ENCODE measurements at regions not wholly inside any gene's neighbourhood (a gene's known extent, or its start where the extent isn't known, plus 50 kb on each side); places are given as distances from the start of the nearest gene placed in this dataset.

GRCh38 chr2:234796045-234796591 is 155.7 kb upstream of the SH3BP4 start:
- BruUV-seq (replicated peaks), result no TSS peak
- no peak for DNase-seq
- Mint-ChIP-seq H3K4me3 (ENCODE audit: unreplicated experiment) (no peak overlapping the region), H3K4me1 (ENCODE audit: low read depth, unreplicated experiment) (peaks cover 7% of the 10 kb centered on the region), H3K27me3 (ENCODE audit: insufficient read depth, unreplicated experiment) (no peaks in the 10 kb centered on the region), H3K36me3 (ENCODE audit: insufficient read depth, unreplicated experiment) (no peaks in the 10 kb centered on the region), H3K9me3 (ENCODE audit: unreplicated experiment) (no peaks in the 10 kb centered on the region), H3K27ac (ENCODE audit: unreplicated experiment) (no peak overlapping the region)
- intact Hi-C loops (cut with micrococcal nuclease; ENCODE audit: unreplicated experiment), result no loop called here
- Histone ChIP-seq H3K9me3 (no peaks in the 10 kb centered on the region), H3K4me1 (no peaks in the 10 kb centered on the region), H3K27me3 (replicated peaks; ENCODE audit: control insufficient read depth, insufficient read depth, low read length) (no peaks in the 10 kb centered on the region), H3K4me3 (ENCODE audit: low read depth, low read length) (no peak overlapping the region), H3K36me3 (ENCODE audit: control insufficient read depth, insufficient read depth, low read length) (no peaks in the 10 kb centered on the region)
- TF ChIP-seq, protein P1, sequence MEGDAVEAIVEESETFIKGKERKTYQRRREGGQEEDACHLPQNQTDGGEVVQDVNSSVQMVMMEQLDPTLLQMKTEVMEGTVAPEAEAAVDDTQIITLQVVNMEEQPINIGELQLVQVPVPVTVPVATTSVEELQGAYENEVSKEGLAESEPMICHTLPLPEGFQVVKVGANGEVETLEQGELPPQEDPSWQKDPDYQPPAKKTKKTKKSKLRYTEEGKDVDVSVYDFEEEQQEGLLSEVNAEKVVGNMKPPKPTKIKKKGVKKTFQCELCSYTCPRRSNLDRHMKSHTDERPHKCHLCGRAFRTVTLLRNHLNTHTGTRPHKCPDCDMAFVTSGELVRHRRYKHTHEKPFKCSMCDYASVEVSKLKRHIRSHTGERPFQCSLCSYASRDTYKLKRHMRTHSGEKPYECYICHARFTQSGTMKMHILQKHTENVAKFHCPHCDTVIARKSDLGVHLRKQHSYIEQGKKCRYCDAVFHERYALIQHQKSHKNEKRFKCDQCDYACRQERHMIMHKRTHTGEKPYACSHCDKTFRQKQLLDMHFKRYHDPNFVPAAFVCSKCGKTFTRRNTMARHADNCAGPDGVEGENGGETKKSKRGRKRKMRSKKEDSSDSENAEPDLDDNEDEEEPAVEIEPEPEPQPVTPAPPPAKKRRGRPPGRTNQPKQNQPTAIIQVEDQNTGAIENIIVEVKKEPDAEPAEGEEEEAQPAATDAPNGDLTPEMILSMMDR (IDR thresholded peaks at IDR 0.05; ENCODE audit: insufficient read depth in 1 of 2, low read depth in 1 of 2, low read length in 1 of 2, severe bottlenecking in 1 of 2, unreplicated experiment in 1 of 2), result no peak
- ChIA-PET POLR2A (no interaction called here), CTCF (no interaction called here)

GRCh38 chr2:234795272-234795920 is 156.4 kb upstream of the SH3BP4 start:
- Histone ChIP-seq H3K4me1 (no peaks in the 10 kb centered on the region), H3K4me3 (ENCODE audit: low read depth, low read length) (no peak overlapping the region), H3K36me3 (ENCODE audit: control insufficient read depth, insufficient read depth, low read length) (no peaks in the 10 kb centered on the region), H3K9me3 (no peaks in the 10 kb centered on the region), H3K27me3 (replicated peaks; ENCODE audit: control insufficient read depth, insufficient read depth, low read length) (no peaks in the 10 kb centered on the region)
- no peak overlapping the region for H3K4me3 Mint-ChIP-seq (ENCODE audit: unreplicated experiment)
- BruUV-seq (replicated peaks), result no TSS peak
- no peaks in the 10 kb centered on the region for H3K36me3 Mint-ChIP-seq (ENCODE audit: insufficient read depth, unreplicated experiment)
- H3K4me1 Mint-ChIP-seq (ENCODE audit: low read depth, unreplicated experiment), result peaks cover 7% of the 10 kb centered on the region
- H3K27ac Mint-ChIP-seq (ENCODE audit: unreplicated experiment), result no peak overlapping the region
- TF ChIP-seq, protein P1 (IDR thresholded peaks at IDR 0.05; ENCODE audit: insufficient read depth in 1 of 2, low read depth in 1 of 2, low read length in 1 of 2, severe bottlenecking in 1 of 2, unreplicated experiment in 1 of 2), result no peak
- ChIA-PET CTCF (no interaction called here), POLR2A (no interaction called here)
- intact Hi-C loops (cut with micrococcal nuclease; ENCODE audit: unreplicated experiment), result no loop called here
- H3K27me3 Mint-ChIP-seq (ENCODE audit: insufficient read depth, unreplicated experiment), result no peaks in the 10 kb centered on the region
- no peak for DNase-seq
- no peaks in the 10 kb centered on the region for H3K9me3 Mint-ChIP-seq (ENCODE audit: unreplicated experiment)

DNA sequence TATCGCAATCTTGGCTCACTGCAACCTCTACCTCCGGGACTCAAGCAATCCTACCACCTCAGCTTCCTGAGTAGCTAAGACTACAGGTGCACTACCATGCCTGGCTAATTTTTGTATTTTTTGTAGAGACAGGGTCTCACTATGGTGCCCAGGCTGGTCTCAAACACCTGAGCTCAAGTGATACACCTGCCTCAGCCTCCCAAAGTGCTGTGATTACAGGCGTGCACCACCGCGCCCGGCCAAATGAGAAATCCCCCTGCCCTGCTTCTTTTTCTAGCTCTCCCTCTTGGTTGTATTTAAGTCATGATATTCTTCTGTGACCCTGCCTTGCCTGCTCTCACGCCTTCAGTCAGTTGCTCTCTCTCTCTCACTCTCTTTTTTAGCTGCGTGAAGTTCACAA is 157.0 kb upstream of the SH3BP4 start:
- ChIA-PET CTCF (no interaction called here), POLR2A (no interaction called here)
- Mint-ChIP-seq H3K27me3 (ENCODE audit: insufficient read depth, unreplicated experiment) (no peaks in the 10 kb centered on the region), H3K9me3 (ENCODE audit: unreplicated experiment) (no peaks in the 10 kb centered on the region), H3K27ac (ENCODE audit: unreplicated experiment) (no peak overlapping the region), H3K4me3 (ENCODE audit: unreplicated experiment) (no peak overlapping the region), H3K36me3 (ENCODE audit: insufficient read depth, unreplicated experiment) (no peaks in the 10 kb centered on the region), H3K4me1 (ENCODE audit: low read depth, unreplicated experiment) (peaks cover 7% of the 10 kb centered on the region)
- no peak overlapping the region for H3K4me3 ChIP-seq (ENCODE audit: low read depth, low read length)
- no peak for DNase-seq
- H3K36me3 ChIP-seq (ENCODE audit: control insufficient read depth, insufficient read depth, low read length), result no peaks in the 10 kb centered on the region
- BruUV-seq (replicated peaks), result no TSS peak
- intact Hi-C loops (cut with micrococcal nuclease; ENCODE audit: unreplicated experiment), result no loop called here
- H3K9me3 ChIP-seq, result no peaks in the 10 kb centered on the region
- TF ChIP-seq, protein P1 (IDR thresholded peaks at IDR 0.05; ENCODE audit: insufficient read depth in 1 of 2, low read depth in 1 of 2, low read length in 1 of 2, severe bottlenecking in 1 of 2, unreplicated experiment in 1 of 2), result no peak
- H3K4me1 ChIP-seq, result no peaks in the 10 kb centered on the region
- no peaks in the 10 kb centered on the region for H3K27me3 ChIP-seq (replicated peaks; ENCODE audit: control insufficient read depth, insufficient read depth, low read length)
